ENCODE measurements at regions not wholly inside any gene's neighbourhood (a gene's known extent, or its start where the extent isn't known, plus 50 kb on each side); places are given as distances from the start of the nearest gene placed in this dataset.

GRCh38 chr7:41255113-41255512 is 447.8 kb downstream of the INHBA start:
- no peak for TF ChIP-seq CTCF (IDR thresholded peaks at IDR 0.05; ENCODE audit: low read depth, low read length)
- TF ChIP-seq EZH2phosphoT487 (IDR thresholded peaks at IDR 0.05; ENCODE audit: low read depth), result no peak

Data from OCI-LY3 (cell line).